T-helper 22 cell (primary cell): ENCODE measurements at regions not wholly inside any gene's neighbourhood (a gene's known extent, or its start where the extent isn't known, plus 50 kb on each side); places are given as distances from the start of the nearest gene placed in this dataset.
A peak's percentile ranks its signal among the peaks of the same experiment; 100 is the strongest.

Source experiments
- DNase-seq: peaks from one replicate; pipeline ENCODE4 v3.0.0-alpha.2; 2020; ENCODE audit warnings: low read depth

- DNase-seq = no peak
These were observed 109.1 kb downstream of the LMO4 start for GRCh38 chr1:87437663-87438295.

DNA sequence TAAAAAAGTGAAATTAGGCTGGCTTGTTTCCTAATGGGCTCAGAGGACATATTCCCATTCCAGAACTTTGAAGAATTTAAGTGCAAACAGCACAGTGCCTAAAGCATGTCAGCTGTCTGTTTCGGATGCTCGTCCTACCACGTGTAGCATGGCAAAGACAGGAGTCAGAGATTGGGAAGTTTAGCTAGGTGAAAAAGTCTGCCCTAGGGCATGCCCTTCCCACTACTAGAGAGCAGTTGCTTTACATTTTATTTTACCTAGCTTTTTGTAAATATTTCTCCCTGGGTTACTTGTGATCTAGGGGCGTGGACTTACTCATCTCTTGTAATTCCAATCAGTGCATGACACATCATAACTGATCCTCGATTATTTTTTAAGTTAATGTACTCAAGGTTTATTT is 111.1 kb downstream of the LMO4 start:
- no peak for DNase-seq

DNA sequence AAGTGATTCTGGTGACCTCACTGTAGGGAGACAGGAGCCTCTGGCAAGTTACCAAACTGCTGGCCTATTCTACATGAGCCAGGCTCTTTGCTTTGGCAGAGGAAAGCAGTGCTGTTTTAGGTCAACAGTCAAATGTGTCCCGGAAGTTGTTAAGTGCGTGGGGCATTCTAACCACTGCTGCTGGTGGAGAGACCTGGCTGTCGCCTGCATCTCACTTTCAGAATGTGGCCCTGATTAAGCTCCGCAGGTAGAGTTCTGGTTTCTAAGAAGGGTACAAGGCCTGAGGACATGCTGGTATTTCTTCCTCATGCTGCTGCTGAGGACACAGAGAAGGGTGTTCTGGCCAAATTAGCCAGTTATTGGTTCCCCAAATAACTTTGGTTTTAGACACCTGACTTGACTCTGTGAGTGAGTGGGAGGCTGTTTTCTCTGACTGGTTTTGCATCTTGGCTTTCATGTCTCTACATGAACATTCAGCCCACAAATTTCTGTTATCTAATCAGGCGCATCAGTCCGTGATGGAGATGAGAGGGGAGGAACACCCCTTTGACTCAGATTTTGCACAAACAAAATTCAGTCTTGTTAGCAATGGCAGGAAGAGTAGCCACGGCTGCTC is 120.8 kb downstream of the LMO4 start:
- peak; percentile 12 for DNase-seq

DNA sequence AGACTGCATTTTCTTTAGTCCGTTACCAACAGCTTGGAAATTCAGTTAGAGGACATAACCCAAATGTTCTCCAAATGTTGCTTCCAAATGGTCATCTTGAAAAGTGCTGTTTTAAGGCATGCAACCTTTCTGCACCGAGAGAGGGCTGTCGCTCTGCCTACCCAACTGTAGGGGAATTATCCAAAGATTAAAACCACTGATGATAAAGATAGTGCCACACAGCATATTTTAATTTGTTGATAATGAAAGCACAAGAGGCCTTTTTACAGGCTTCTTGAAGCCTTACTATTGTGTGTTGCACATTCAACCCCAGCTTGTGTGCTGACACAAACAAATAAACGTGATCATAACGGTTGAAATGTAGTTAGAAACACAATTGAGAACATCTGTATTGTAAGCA is 121.5 kb downstream of the LMO4 start:
- DNase-seq = no peak

GRCh38 chr1:87450615-87451209 is 122.0 kb downstream of the LMO4 start:
- peak; percentile 17 for DNase-seq

DNA sequence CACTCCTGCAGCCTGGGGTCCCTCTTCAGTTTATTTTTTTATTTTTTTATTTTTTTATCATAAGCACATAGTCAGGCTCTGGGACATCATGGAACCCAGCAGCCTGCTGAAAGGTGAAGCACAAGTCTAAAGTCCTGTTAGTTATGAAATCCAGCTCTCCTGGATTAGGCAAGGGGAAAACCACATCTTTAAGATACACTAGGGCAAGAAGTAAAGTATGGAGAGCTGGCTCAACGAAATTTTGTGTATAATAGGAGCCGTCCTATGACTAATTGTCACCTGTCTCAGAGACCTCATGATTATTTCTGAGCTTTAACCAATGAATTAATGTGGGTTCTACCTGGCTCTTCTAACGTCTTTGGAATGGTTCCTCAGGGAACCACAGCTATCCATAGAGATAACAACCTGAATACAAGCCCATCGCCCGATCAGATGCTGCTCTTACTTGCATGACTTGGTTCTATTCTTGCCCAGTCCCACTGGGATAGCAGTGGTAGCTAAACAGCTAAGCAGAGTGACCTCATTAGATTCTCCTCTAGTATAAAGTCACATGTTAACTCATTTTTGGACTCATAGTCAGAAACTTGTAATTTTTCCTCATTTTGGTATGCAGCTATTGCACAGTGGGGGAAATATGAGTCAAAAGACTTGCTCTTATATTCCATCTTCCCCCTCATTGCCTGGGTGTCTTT is 122.7 kb downstream of the LMO4 start:
- no peak for DNase-seq

- DNase-seq = no peak
These were observed 124.0 kb downstream of the LMO4 start for GRCh38 chr1:87452648-87453047.

- no peak for DNase-seq
These were observed 128.7 kb downstream of the LMO4 start for GRCh38 chr1:87457408-87457807.

DNA sequence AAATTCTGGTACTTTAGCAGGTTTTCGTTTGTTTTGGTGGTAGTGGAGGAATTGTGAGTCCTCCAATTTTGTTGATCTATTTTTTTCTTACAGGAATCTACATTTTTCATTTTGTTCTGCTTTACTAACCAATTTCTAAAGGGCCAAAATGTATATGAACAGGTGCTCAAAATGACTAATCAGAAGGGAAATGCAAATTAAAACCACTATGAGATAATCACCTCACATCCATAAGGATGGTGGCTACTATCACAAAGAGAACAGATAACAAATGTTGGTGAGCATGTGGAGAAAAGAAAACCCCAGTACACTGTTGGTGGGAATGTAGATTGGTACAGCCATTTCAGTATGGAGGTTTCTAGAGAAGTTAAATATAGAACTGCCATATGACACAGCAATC is 134.2 kb downstream of the LMO4 start:
- DNase-seq = no peak

DNA sequence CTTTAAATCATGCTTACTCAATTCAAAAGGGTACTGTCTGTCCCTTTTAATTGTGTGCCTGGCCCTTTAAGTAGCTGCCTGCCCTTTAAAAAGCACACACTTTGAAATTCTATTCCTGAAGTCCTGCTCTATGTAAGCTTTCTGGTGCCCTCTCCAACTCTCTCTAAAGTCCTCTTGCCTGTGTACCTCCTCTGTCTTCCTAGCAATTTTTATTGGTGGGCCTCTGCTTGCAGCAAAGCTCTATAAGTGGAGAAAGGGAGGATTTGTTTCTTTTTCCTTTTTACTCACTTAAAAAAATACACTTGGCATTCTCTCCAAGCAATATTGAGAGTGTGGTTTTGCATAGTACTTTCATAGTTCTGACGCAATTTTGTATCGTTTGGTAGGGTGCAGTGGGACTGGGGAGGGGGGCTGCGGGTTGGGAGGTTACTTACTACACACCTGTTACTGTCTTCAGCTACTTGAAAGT is 135.4 kb downstream of the LMO4 start:
- no peak for DNase-seq

DNA sequence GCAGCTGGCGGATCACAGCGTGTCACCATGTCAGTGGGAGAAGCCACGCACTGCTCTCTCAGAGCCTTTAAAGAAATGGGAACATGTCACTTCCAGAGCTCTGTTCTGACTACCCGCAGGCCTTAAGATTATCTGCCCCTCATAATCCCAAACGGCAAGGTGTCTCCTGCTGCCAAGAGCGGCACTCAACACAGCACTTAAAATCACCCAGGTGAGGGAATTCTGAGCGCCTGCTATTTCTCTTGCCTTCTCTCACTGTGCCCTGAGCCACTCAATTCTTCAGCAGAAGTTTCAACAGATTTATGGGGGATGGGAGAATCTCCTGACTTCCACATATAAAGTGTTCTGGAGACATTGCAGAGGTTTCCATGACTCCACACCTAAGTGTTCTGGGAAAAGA is 137.9 kb downstream of the LMO4 start:
- no peak for DNase-seq

GRCh38 chr1:87472716-87473115 is 144.0 kb downstream of the LMO4 start:
- no peak for DNase-seq

- DNase-seq = no peak
These were observed 144.6 kb downstream of the LMO4 start for GRCh38 chr1:87473203-87473661.

DNA sequence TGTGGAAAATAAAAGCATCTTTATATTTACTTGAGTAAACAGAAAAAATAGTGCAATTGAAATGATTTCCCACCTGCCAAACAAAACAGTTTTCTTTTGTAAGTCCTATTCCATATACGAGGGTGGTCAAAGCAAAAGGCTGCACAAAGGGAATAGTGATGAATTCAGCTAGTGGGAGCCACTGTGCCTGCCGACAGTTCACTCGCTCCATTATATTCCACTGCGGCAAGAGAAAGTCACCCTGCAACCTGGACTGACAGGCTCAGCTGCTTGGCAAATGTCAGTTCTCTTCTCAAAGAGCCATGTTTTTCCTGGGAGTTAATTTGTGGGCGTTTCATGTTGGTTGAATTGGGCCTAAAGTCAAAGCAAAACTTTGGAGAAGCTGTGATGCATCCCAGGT is 145.4 kb downstream of the LMO4 start:
- no peak for DNase-seq

- DNase-seq = no peak
These were observed 149.6 kb downstream of the LMO4 start for GRCh38 chr1:87478231-87478630.

- DNase-seq = no peak
These were observed 166.5 kb downstream of the LMO4 start for GRCh38 chr1:87495147-87495546.

DNA sequence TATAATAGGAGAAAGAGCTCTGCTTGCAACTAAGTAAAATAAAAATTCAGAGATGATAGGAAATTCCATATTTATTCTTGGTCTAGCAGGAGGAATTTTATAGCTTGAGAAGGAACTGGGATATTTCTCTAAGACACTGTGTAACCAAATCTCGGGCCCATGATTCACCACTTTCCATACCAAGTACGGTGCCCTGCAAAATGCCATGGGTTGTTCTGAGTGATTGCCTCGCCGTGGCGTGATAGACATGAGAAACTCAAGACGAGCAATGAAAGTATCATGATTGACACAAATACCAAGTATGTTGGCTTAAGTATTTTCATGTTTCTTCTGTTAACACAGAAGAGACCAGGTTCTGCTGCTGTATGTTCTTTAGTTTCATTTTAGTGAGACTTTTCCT is 167.2 kb downstream of the LMO4 start:
- DNase-seq = no peak

DNA sequence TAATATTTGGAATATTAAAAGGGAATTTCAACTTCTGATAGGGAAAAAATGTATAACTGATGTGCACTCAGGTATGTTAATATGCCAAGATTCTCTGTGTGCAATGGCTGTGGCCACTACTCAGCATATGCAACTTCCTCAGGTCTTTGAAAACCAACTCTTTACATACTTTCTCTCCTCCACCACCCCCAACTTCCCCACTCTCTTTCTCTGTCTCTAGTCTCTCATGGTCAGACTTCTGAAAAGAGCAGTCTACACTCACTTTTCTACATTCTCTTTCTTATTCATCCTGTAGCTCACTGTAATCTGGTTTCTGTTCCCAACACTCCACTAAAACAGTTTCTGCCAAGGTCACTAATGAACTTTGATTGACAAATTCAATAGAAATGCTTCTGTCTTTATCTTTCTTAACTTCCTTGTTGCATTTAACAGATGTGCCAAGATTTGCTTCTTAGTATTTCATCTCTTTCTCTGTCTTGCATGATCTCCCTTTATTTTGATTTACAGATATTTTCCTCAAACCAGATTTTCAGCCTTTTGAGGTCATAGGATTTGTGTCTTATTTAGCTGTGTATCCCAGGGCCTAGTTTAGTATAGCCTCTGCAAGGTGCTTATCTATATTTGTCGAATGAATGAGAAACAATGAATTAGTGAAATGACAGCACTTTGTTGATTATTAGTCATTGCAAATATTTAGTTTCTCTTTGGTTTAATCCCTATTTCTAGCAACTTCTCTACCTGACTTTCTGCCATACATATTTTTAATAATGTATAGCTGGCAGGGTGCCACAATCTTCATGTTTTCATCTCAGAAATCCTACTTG is 168.9 kb downstream of the LMO4 start:
- DNase-seq = no peak

DNA sequence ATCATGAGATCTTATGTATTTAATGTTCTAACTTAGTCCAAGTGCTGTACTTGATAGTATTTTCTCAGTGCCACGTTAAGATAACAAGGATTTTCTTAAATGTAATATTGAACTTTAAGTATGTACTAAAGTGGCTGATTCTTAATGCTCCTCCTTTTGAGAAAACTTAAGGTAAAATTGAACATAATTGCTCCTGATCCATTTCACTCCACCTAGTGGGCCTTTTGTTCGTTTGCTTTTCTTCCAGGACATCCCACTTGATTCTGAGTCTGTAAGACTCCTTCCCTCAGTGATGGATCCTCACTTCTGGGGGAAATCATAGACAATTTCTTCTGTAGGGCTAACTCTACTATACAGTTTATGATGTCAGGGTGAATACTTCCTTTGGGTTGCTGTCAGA is 173.1 kb downstream of the LMO4 start:
- no peak for DNase-seq

DNA sequence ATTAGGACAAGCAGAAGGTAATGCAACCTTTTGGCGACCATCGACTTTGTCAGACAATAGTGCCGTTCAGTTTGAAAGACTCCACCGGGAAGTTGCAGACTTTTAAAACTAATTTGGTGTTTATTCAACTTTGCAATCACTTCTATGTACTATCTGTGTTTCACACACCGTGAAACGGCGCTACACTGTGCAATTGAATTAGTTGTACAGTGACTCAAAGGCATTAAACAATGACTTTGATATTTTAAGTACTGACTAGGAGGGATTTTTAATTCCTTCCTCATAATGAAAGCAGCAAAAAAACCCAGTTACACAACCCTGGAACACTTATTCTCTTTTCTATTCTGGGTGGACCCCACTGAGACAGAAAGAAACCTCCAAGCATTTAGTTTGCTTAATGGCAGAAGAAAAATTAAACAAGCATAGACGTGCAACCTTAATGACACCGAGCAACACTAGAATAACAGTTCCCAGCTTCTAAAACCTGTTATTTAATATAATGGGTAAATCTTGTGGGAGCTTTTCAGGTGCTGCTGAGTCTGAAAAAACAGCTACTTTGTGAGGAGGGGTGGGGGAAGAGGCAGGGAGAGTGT is 176.8 kb downstream of the LMO4 start:
- DNase-seq = no peak

DNA sequence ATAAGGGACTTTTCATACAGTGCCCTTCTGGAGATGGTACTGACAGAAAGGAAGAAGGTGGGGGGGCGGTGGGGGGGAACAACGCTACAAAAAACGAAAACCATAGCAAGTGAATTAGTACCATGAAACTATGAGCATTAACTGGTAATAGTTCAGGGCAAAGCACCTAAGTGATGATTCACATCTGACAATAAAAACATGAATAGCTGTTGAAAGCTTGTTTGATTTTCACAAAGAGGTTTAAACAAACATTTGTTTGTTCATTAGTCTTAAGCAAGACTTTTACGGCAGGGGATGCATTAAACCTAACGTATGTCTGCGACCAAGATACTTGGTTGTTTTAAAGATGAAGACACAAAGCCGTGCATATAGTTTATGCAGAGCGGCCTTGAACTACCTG is 177.5 kb downstream of the LMO4 start:
- DNase-seq = no peak
